ENCODE measurements at regions not wholly inside any gene's neighbourhood (a gene's known extent, or its start where the extent isn't known, plus 50 kb on each side); places are given as distances from the start of the nearest gene placed in this dataset.

DNA sequence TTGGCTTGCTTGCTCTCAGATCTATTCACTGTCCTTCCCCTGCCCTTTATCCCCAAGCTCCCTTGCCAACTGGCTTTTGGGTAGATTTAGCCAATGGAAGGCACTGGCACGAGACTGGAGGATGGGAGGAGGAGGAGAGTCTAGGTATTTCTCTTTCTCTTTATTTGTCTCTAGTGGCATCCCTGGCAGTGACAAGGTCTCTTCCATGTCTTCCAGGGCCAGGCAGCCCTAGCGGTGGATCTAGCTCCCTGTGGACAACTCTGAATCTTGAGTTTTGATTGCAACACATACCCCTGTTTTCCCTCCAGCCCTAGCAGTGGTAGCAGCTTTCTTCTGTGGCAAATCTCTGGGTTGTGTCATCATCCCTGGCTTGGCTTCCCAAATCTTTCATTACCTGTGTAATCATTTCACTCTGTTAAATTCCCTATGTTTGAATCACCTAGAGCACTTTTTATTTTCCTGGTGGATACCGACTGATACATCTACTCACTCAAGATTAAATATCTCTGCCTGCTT, 171.1 kb upstream of the IRX6 start:
- Histone ChIP-seq H3K4me3 (ENCODE audit: low read depth in 2 of 2, low read length in 1 of 2) (no peak overlapping the region), H3K9me3 (no peaks in the 10 kb centered on the region), H3K4me1 (ENCODE audit: control insufficient read depth in 1 of 2, insufficient read depth in 2 of 2, low read depth in 1 of 2, low read length in 1 of 2) (no peaks in the 10 kb centered on the region), H3F3A (replicated peaks; ENCODE audit: insufficient read depth) (no peaks in the 10 kb centered on the region), H3K79me2 (ENCODE audit: insufficient read depth) (no peaks in the 10 kb centered on the region), H4K20me1 (ENCODE audit: insufficient read depth) (no peaks in the 10 kb centered on the region), H3K4me2 (no peak overlapping the region), H3K36me3 (replicated peaks in 1 of 2; ENCODE audit: control insufficient read depth in 1 of 2, insufficient read depth in 2 of 2, low read length in 1 of 2) (no peaks in the 10 kb centered on the region), H3K27ac (ENCODE audit: low read depth in 2 of 2, low read length in 1 of 2) (no peak overlapping the region), H3K9me2 (no peaks in the 10 kb centered on the region), H3K27me3 (ENCODE audit: insufficient read depth) (no peaks in the 10 kb centered on the region), H2AFZ (ENCODE audit: low read depth) (no peak overlapping the region), H3K9ac (no peak overlapping the region)
- TF ChIP-seq CHD2 (IDR thresholded peaks at IDR 0.05; ENCODE audit: low read length, partially characterized antibody) (no peak), ZBTB33 (IDR thresholded peaks at IDR 0.05; ENCODE audit: borderline replicate concordance, low read depth) (no peak), RFX5 (IDR thresholded peaks at IDR 0.05; ENCODE audit: low read length) (no peak), POLR2AphosphoS5 (IDR thresholded peaks at IDR 0.05; ENCODE audit: low read depth, low read length) (no peak), TEAD4 (IDR thresholded peaks at IDR 0.05; ENCODE audit: borderline replicate concordance, insufficient read depth) (no peak), NFIC (IDR thresholded peaks at IDR 0.05; ENCODE audit: borderline replicate concordance) (no peak)
- POLR2A ChIA-PET = no interaction called here
- DNase-seq = no peak
- 17% methylated on average over 3 of the region's 3 CpGs for WGBS (ENCODE audit: low lambda C conversion rate)
- CTCF ChIA-PET = no interaction called here

- H3K9ac ChIP-seq = no peak overlapping the region
- no peaks in the 10 kb centered on the region for H3K9me2 ChIP-seq
- CTCF ChIA-PET = interaction anchor here (2.4 kb wide), 1 partner anchor 18 kb away, joined by 7 read pairs; no protein-coding TSS in a partner anchor
- no peaks in the 10 kb centered on the region for H3K4me1 ChIP-seq (ENCODE audit: control insufficient read depth in 1 of 2, insufficient read depth in 2 of 2, low read depth in 1 of 2, low read length in 1 of 2)
- no peaks in the 10 kb centered on the region for H3K79me2 ChIP-seq (ENCODE audit: insufficient read depth)
- POLR2A ChIA-PET = no interaction called here
- no peak overlapping the region for H3K4me3 ChIP-seq (ENCODE audit: low read depth in 2 of 2, low read length in 1 of 2)
- no peak overlapping the region for H3K4me2 ChIP-seq
- H3F3A ChIP-seq (replicated peaks; ENCODE audit: insufficient read depth) = no peaks in the 10 kb centered on the region
- no peaks in the 10 kb centered on the region for H3K27me3 ChIP-seq (ENCODE audit: insufficient read depth)
- no peaks in the 10 kb centered on the region for H4K20me1 ChIP-seq (ENCODE audit: insufficient read depth)
- no peak overlapping the region for H2AFZ ChIP-seq (ENCODE audit: low read depth)
- DNase-seq = no peak
- no peaks in the 10 kb centered on the region for H3K9me3 ChIP-seq
- no peak overlapping the region for H3K27ac ChIP-seq (ENCODE audit: low read depth in 2 of 2, low read length in 1 of 2)
- H3K36me3 ChIP-seq (replicated peaks in 1 of 2; ENCODE audit: control insufficient read depth in 1 of 2, insufficient read depth in 2 of 2, low read length in 1 of 2) = no peaks in the 10 kb centered on the region
- WGBS (ENCODE audit: low lambda C conversion rate) = 8% methylated on average over 4 of the region's 4 CpGs
- TF ChIP-seq NFIC (IDR thresholded peaks at IDR 0.05; ENCODE audit: borderline replicate concordance) (no peak), SMC3 (IDR thresholded peaks at IDR 0.05; ENCODE audit: low read depth, low read length) (no peak), TEAD4 (IDR thresholded peaks at IDR 0.05; ENCODE audit: borderline replicate concordance, insufficient read depth) (no peak), RFX5 (IDR thresholded peaks at IDR 0.05; ENCODE audit: low read length) (no peak), PBX3 (IDR thresholded peaks at IDR 0.05) (no peak), CHD2 (IDR thresholded peaks at IDR 0.05; ENCODE audit: low read length, partially characterized antibody) (no peak), SIN3A (IDR thresholded peaks at IDR 0.05; ENCODE audit: borderline replicate concordance, low read depth, low read length) (no peak), REST (IDR thresholded peaks at IDR 0.05; ENCODE audit: low read depth, low read length) (no peak), GABPA (IDR thresholded peaks at IDR 0.05; ENCODE audit: low read depth) (no peak), RAD21 (IDR thresholded peaks at IDR 0.05; ENCODE audit: low read length) (no peak), MXI1 (IDR thresholded peaks at IDR 0.05; ENCODE audit: low read depth, low read length) (no peak), ZBTB33 (IDR thresholded peaks at IDR 0.05; ENCODE audit: borderline replicate concordance, low read depth) (no peak), TAF1 (IDR thresholded peaks at IDR 0.05; ENCODE audit: borderline replicate concordance, low read depth, low read length) (no peak), MAX (IDR thresholded peaks at IDR 0.05; ENCODE audit: low read depth) (no peak), RXRA (IDR thresholded peaks at IDR 0.05; ENCODE audit: borderline replicate concordance, low read depth) (no peak)
- TF ChIP-seq, protein P1, sequence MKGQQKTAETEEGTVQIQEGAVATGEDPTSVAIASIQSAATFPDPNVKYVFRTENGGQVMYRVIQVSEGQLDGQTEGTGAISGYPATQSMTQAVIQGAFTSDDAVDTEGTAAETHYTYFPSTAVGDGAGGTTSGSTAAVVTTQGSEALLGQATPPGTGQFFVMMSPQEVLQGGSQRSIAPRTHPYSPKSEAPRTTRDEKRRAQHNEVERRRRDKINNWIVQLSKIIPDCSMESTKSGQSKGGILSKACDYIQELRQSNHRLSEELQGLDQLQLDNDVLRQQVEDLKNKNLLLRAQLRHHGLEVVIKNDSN (IDR thresholded peaks at IDR 0.05; ENCODE audit: borderline replicate concordance, low read depth) = no peak
Observed at GRCh38 chr16:55154262-55154661, 169.7 kb upstream of the IRX6 start.

Data from SK-N-SH (cell line).